MM.1S (cell line): ENCODE measurements at regions not wholly inside any gene's neighbourhood (a gene's known extent, or its start where the extent isn't known, plus 50 kb on each side); places are given as distances from the start of the nearest gene placed in this dataset.

ENCODE experiments used
- DNase-seq: peaks from one replicate; pipeline ENCODE4 v3.0.0-alpha.2; 2015
- H2AFZ ChIP-seq: fragments of 300-600 bp; sonication (generic); 2 replicates; pipeline ENCODE4 v1.6.0; 2016; ENCODE audit warnings: antibody characterized with exemption, low read length
- H3F3A ChIP-seq: fragments of 300-600 bp; sonication (generic); 2 replicates; pipeline ENCODE4 v1.6.1; 2016; ENCODE audit warnings: mild to moderate bottlenecking, antibody characterized with exemption, low read length, moderate library complexity, mixed read lengths; ENCODE audit not compliant: insufficient read depth
- H3K27ac ChIP-seq: fragments of 300-600 bp; sonication (generic); 2 replicates; pipeline ENCODE4 v1.5.1; 2016; ENCODE audit warnings: mild to moderate bottlenecking, low read length
- H3K27me3 ChIP-seq: fragments of 300-600 bp; sonication (generic); replicated peaks from 2 replicates; pipeline ENCODE4 v1.6.0; 2016; ENCODE audit warnings: low read length; ENCODE audit not compliant: insufficient read depth
- H3K36me3 ChIP-seq: fragments of 300-600 bp; sonication (generic); replicated peaks from 2 replicates; pipeline ENCODE4 v1.6.1; 2016; ENCODE audit warnings: mild to moderate bottlenecking, low read length, mixed read lengths; ENCODE audit not compliant: insufficient read depth
- H3K4me1 ChIP-seq: fragments of 300-600 bp; sonication (generic); 2 replicates; pipeline ENCODE4 v1.6.1; 2016; ENCODE audit warnings: low read length, mixed read lengths
- H3K4me2 ChIP-seq: fragments of 300-600 bp; sonication (generic); 2 replicates; pipeline ENCODE4 v1.6.0; 2016; ENCODE audit warnings: low read depth, low read length
- H3K4me3 ChIP-seq: fragments of 300-600 bp; sonication (generic); 2 replicates; pipeline ENCODE4 v1.5.1; 2016; ENCODE audit warnings: low read length, mixed read lengths
- H3K79me2 ChIP-seq: fragments of 300-600 bp; sonication (generic); 2 replicates; pipeline ENCODE4 v1.6.1; 2016; ENCODE audit warnings: mixed run types, low read length, mixed read lengths
- H3K9ac ChIP-seq: fragments of 300-600 bp; sonication (generic); 2 replicates; pipeline ENCODE4 v1.6.1; 2016; ENCODE audit warnings: low read length, mixed read lengths
- H3K9me2 ChIP-seq: fragments of 300-600 bp; sonication (generic); replicated peaks from 2 replicates; pipeline ENCODE4 v1.6.1; 2016; ENCODE audit warnings: mild to moderate bottlenecking, low read length, mixed read lengths; ENCODE audit not compliant: insufficient read depth
- H3K9me3 ChIP-seq: fragments of 300-600 bp; sonication (generic); replicated peaks from 2 replicates; pipeline ENCODE4 v1.6.1; 2016; ENCODE audit warnings: mild to moderate bottlenecking, low read length, mixed read lengths; ENCODE audit not compliant: insufficient read depth
- H4K20me1 ChIP-seq: fragments of 300-600 bp; sonication (generic); 2 replicates; pipeline ENCODE4 v1.6.1; 2016; ENCODE audit warnings: mild to moderate bottlenecking, low read length, moderate library complexity, mixed read lengths; ENCODE audit not compliant: insufficient read depth
- CTCF ChIP-seq: fragments of 300-600 bp; sonication (generic); IDR thresholded peaks from 2 replicates; pipeline ENCODE4 v1.5.1; 2016; ENCODE audit warnings: antibody characterized with exemption, low read length, mixed read lengths
- EZH2 ChIP-seq: fragments of 300-600 bp; sonication (generic); optimal IDR thresholded peaks from 2 replicates; pipeline ENCODE3; 2017; ENCODE audit warnings: low read depth, mild to moderate bottlenecking, antibody characterized with exemption, low read length, mixed read lengths
- EZH2phosphoT487 ChIP-seq: fragments of 300-600 bp; sonication (generic); IDR thresholded peaks from 2 replicates; pipeline ENCODE4 v1.6.1; 2018; ENCODE audit warnings: antibody characterized with exemption, low read length

DNA sequence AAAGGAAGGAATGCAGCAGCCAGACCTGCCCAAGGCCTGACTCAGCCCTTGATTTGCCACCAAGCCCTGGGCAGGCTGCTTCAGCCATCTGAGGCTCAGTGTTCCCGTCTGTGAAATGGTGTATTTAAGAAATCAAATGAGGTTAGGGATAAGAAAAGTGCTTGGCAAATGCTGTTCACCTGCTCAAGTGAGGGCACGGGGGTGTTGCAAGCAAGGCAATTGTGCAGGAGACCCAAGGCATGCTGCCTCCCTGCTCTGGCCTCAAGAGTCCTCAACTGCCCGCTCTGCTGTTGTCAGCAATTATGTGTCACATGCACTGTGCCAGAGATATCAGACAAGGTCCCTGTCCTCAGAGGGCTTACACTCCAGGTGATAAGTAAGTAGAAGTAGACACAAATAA, 101.8 kb downstream of the TPRA1 start:
- Histone ChIP-seq H2AFZ (no peak overlapping the region), H3K4me1 (no peaks in the 10 kb centered on the region), H3K36me3 (no peaks in the 10 kb centered on the region), H4K20me1 (no peaks in the 10 kb centered on the region), H3K4me3 (no peak overlapping the region), H3F3A (no peaks in the 10 kb centered on the region), H3K4me2 (no peak overlapping the region), H3K9me2 (no peaks in the 10 kb centered on the region), H3K9me3 (no peaks in the 10 kb centered on the region), H3K9ac (no peak overlapping the region), H3K27ac (no peak overlapping the region), H3K27me3 (no peaks in the 10 kb centered on the region), H3K79me2 (no peaks in the 10 kb centered on the region)
- TF ChIP-seq EZH2phosphoT487 (no peak), EZH2 (no peak), CTCF (no peak)
- DNase-seq: no peak

DNA sequence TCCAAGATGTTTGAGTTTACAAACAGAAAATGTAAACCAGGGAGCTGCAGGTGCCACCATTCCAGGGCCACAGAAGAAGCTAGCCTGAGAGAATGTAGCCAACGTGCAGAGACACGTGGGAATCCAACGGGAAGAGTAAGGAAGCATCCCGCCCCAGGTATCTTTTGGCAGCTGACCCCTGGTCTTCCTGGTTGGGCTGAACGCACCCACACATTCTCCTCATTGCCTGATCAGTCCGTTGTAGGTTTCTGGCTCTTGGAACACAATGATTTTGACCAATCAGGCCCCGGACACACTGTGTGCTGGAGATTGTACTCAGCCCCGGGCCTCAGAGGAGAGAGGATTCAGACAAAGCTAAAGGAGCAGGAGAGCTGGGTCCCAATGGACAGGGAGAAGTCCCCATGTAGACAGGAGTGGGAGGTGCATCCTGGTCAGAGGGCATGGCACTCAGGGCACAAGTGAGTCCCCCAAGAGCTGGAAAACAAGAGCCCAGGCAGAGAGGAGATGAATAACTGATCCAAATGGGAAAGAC, 102.3 kb downstream of the TPRA1 start:
- no peak overlapping the region for H2AFZ ChIP-seq
- H3K9ac ChIP-seq: no peak overlapping the region
- no peak overlapping the region for H3K27ac ChIP-seq
- no peaks in the 10 kb centered on the region for H3K9me2 ChIP-seq
- no peaks in the 10 kb centered on the region for H3K79me2 ChIP-seq
- H3K4me1 ChIP-seq: no peaks in the 10 kb centered on the region
- H3K4me3 ChIP-seq: no peak overlapping the region
- H4K20me1 ChIP-seq: no peaks in the 10 kb centered on the region
- H3K36me3 ChIP-seq: no peaks in the 10 kb centered on the region
- no peaks in the 10 kb centered on the region for H3K9me3 ChIP-seq
- no peaks in the 10 kb centered on the region for H3F3A ChIP-seq
- H3K4me2 ChIP-seq: no peak overlapping the region
- no peak for DNase-seq
- TF ChIP-seq EZH2phosphoT487: no peak
- no peak for TF ChIP-seq CTCF
- TF ChIP-seq EZH2: no peak
- no peaks in the 10 kb centered on the region for H3K27me3 ChIP-seq

DNA sequence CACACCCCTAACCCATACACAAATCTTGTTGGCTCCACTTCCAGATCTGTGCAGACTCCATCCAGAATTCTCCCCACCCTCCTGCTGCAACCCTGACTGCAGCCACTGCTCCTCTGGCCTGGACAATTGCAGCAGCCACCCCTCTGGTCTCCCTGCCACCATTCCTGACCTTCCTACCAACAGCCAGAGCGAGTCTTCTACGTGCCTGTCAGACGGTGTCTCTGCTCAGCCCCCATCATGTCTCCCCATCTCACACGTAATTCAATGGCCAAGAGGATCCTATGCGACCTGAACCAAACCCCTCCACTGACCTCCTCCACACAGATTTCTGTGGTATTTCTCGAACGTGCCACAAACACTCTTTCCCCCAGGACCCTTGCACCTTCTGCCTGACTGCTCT, 103.3 kb downstream of the TPRA1 start:
- no peaks in the 10 kb centered on the region for H3K4me1 ChIP-seq
- no peak overlapping the region for H3K4me3 ChIP-seq
- TF ChIP-seq EZH2phosphoT487: no peak
- TF ChIP-seq CTCF: no peak
- TF ChIP-seq EZH2: no peak
- H3K4me2 ChIP-seq: no peak overlapping the region
- no peak overlapping the region for H3K9ac ChIP-seq
- no peak overlapping the region for H2AFZ ChIP-seq
- H3K27me3 ChIP-seq: no peaks in the 10 kb centered on the region; the same call in 1 of the 2 replicates
- H3F3A ChIP-seq: no peaks in the 10 kb centered on the region
- no peaks in the 10 kb centered on the region for H3K9me2 ChIP-seq
- no peaks in the 10 kb centered on the region for H4K20me1 ChIP-seq
- no peaks in the 10 kb centered on the region for H3K79me2 ChIP-seq
- H3K9me3 ChIP-seq: no peaks in the 10 kb centered on the region
- no peaks in the 10 kb centered on the region for H3K36me3 ChIP-seq
- H3K27ac ChIP-seq: no peak overlapping the region
- no peak for DNase-seq
